ENCODE measurements at regions not wholly inside any gene's neighbourhood (a gene's known extent, or its start where the extent isn't known, plus 50 kb on each side); places are given as distances from the start of the nearest gene placed in this dataset.

DNA sequence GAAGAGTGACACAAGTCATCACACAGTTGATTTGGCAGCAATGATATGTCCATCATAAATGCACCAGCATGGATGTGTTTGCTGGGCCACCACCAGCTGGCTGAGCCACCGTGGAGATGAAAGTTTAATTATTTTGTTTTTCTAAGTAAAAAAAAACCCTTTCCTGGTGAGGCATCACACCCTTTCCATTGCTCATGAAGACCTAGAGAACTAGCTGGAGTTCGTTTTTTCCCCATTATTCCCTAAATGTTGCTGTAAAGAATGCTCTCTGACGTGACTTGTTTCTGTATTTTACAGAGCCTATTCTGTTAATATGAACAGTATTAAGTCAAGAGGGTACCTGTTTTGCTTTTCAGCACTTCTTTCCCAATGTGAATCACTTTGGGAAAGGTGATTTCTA, 257.9 kb downstream of the MSRB3 start:
- no peak overlapping the region for H3K27ac Mint-ChIP-seq
- peaks cover 12% of the 10 kb centered on the region for H3K9me3 Mint-ChIP-seq
- ATAC-seq (no peak), DNase-seq (ENCODE audit: low spot score in 2 of 2) (no peak)
- no peaks in the 10 kb centered on the region for H3K36me3 Mint-ChIP-seq
- H3K4me1 Mint-ChIP-seq, result no peaks in the 10 kb centered on the region
- H3K4me3 Mint-ChIP-seq, result no peak overlapping the region

DNA sequence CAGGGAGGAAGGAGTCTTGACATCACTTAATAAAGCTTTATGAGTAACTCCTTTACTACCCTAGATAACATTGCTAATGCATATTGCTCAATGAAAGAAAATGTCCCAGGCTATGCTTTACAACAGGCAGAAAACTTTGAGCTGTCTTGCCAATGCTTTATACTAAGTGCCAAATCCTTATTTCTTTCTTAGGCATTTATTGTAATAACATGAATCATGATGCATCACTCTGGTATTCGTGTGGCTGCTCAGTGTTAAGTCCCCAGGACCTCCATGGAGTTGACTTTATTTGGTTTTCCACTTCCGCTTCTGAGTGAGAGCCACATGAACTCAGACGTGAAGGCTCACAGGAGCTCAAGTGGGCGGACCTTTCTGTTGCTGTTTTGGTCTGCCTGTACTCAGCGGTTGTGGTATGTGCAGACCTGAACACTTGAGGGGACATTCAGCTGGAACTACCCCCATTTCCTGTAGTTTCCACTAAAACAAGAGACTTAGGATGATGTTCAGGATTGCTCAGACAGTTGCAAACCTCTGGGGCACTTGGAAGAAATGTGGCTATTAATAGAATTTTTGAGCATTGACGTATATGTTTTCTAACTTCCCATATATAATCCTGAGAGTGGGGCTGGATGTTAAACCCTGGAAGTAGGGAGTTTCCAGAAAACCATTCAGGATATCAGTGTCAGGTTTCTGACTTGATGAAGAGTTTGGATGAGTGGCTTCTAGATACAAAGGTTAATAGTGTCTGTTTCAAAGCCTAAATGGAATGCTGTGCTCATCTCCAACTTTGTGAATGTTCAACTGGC, 258.6 kb downstream of the MSRB3 start:
- Mint-ChIP-seq H3K4me1 (no peaks in the 10 kb centered on the region), H3K36me3 (no peaks in the 10 kb centered on the region), H3K9me3 (peaks cover 12% of the 10 kb centered on the region), H3K27ac (no peak overlapping the region), H3K4me3 (no peak overlapping the region)
- ATAC-seq, result no peak
- no peak for DNase-seq (ENCODE audit: low spot score in 2 of 2)

DNA sequence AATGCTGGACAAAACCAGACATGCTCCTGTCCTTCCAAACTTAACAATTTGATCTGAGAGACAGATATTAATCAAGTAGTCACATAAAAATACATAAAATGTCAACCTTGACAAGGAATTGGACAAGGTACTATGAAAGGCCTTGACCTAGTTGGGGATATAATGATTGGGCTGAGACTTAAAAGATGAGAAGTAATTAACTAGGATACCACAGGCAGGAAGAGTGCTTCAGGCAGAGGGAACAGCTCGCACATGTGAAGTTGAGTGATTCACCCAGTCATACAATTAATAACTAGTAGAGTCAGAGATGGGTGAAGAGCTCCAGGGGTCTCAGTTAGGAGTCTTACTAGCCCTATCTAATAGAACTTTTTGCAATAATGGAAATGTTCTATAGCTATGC, 259.5 kb downstream of the MSRB3 start:
- no peak for DNase-seq (ENCODE audit: low spot score in 2 of 2)
- Mint-ChIP-seq H3K4me1 (no peaks in the 10 kb centered on the region), H3K4me3 (no peak overlapping the region), H3K36me3 (no peaks in the 10 kb centered on the region), H3K27ac (no peak overlapping the region), H3K9me3 (peaks cover 12% of the 10 kb centered on the region)
- ATAC-seq, result no peak

DNA sequence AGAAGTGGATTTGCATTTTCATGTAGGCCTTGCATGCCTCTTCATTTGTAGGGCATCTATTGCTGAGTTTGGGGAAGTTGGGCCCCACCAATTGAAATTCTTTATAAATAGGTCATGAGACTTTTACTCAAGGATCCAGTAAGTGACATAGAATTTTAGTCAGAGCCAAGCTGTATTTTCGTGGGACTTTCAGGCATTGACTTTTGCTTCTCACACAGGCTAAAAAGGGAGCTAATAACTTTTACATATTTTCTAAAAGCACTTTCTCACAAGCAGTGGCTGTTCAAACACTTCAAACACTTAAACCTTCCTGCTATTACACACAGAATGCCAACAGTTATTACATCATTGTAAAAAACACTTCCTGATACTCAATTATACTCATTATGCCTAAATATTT, 260.5 kb downstream of the MSRB3 start:
- Mint-ChIP-seq H3K27ac (no peak overlapping the region), H3K9me3 (peaks cover 12% of the 10 kb centered on the region), H3K4me1 (no peaks in the 10 kb centered on the region), H3K36me3 (no peaks in the 10 kb centered on the region), H3K4me3 (no peak overlapping the region)
- no peak for ATAC-seq
- no peak for DNase-seq (ENCODE audit: low spot score in 2 of 2)

DNA sequence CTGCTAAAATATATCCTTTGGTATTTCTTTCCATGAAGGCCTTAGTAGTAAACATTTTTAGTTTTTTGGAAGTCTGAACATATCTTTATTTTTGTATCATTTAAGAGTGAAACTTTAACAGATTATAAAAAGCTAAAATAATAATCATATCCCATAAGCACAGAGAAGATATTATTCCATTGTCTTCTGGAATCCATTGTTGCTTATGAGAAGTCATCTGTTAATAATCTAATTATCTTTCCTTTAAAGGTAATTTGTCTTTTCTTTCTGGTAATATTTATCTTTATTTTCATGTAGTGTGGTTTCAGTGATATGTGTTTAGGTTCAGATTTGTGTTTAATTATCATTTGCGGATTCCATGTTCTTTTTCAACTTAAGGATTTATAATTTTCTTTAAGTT, 261.7 kb downstream of the MSRB3 start:
- peaks cover 12% of the 10 kb centered on the region for H3K9me3 Mint-ChIP-seq
- no peak overlapping the region for H3K27ac Mint-ChIP-seq
- ATAC-seq (no peak), DNase-seq (ENCODE audit: low spot score in 2 of 2) (no peak)
- H3K4me3 Mint-ChIP-seq, result no peak overlapping the region
- no peaks in the 10 kb centered on the region for H3K36me3 Mint-ChIP-seq
- H3K4me1 Mint-ChIP-seq, result no peaks in the 10 kb centered on the region

DNA sequence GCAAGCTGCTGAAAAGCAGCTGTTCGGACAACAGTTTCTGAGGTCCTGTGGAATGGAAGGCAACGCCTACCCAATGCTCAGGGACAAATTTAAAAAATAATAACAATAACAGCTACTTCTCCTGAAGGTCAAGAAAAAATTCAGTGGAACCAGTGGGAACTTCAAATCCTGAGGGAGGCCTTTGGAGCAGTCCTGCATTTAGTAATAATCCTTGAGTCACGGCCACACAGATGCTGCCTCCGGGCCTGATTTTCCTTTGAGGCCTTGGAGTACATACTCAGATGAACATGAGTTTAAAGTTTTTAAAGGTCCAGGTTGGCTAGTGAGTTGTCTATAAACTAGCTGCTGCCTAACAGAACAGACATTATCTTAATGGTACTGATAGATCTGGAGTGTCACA, 268.0 kb downstream of the MSRB3 start:
- H3K4me1 Mint-ChIP-seq, result no peaks in the 10 kb centered on the region
- ATAC-seq (no peak), DNase-seq (ENCODE audit: low spot score in 2 of 2) (no peak)
- H3K4me3 Mint-ChIP-seq, result no peak overlapping the region
- no peak overlapping the region for H3K27ac Mint-ChIP-seq
- no peaks in the 10 kb centered on the region for H3K9me3 Mint-ChIP-seq
- no peaks in the 10 kb centered on the region for H3K36me3 Mint-ChIP-seq

DNA sequence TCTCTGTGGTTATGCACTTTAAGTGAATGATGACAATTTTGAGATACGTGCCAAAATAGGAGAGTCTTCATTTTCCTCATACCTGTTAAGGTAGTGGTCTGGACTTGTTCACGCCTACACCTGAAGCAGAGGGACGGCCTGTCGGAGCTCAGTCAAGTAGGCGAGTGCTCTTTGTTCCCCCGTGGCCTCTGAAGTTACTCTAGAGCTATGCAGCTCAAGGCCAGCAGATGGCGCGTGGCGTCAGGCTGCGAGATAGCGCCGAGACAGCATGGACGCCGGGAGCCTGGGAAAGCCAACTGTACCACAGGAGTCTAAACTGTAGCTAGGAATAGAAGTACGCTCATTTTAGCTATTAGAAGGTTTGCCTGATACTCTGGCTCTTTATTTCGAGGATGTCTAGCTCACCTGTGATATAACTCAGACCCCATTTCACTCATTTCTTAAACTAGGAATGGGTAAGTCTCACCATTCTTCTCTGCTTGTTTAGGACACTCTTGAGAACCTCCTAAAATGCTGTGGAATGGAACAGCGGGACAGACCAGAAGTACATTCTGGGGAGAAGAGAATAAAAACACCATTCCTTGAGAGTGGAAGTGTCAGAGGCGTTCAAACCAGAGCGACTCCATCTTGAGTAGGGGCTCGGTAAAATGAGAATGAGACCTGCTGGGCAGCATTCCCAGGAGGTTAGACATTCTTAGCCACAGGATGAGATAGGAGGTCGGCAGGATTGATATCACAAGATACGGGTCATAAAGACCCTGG, 267.4 kb upstream of the HMGA2 start:
- ATAC-seq, result peak; percentile 84
- no peaks in the 10 kb centered on the region for H3K9me3 Mint-ChIP-seq

DNA sequence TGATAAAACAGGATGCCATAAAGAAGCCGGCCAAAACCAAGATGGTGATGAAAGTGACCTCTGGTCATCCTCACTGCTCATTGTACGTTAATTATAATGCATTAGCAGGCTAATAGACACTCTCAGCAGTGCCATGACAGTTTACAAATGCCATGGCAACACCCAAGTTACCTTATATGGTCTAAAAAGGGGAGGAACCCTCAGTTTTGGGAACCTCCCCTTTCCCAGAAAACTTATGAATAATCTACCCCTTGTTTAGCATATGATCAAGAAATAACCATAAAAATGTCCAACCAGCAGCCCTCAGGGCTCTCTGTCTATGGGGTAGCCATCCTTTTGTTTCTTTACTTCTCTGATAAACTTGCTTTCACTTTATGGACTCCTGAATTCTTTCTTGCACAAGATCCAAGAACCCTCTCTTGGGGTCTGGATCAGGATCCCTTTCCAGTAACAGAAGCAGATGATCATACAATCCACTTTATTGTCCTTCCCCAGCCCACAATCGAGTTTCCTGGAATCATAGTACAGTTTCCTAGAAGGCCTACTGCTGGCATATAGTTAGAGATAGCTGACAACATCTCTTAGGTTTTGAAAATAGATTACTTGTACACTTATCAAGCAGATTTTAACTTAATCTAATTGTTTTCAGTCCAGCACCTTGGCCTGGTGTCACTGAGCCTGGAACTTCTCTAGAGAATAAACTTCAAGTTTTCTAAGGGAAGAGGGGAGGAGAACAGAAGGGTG, 266.7 kb upstream of the HMGA2 start:
- H3K4me1 Mint-ChIP-seq, result no peaks in the 10 kb centered on the region
- DNase-seq (ENCODE audit: low spot score in 2 of 2) (no peak), ATAC-seq (no peak)

More for the DNA sequence above, 267.4 kb upstream of the HMGA2 start:
- Mint-ChIP-seq H3K4me3 (no peak overlapping the region), H3K36me3 (no peaks in the 10 kb centered on the region), H3K27ac (no peak overlapping the region), H3K4me1 (no peaks in the 10 kb centered on the region)
- DNase-seq (ENCODE audit: low spot score in 2 of 2), result peak; percentile 37 to 72

DNA sequence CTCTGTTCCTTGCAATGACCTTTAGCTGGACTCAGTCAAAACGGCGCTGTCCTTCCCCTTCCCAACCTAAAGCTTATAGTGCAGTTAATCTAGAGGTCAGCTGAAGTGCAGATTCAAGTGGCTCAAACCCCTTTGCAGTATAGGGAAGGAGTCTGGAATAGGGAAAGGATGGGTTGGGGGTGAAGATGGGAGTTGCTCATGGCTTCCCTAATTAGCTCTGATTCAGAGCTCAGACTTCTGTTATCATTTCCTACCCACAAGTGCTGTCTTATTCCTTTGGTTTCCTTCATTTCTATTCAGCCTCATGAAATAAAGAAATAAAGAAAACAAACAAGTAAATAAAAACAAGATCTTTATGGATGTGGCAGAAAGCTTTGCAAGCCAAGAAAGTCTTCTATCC, 264.0 kb upstream of the HMGA2 start:
- Mint-ChIP-seq H3K27ac (no peak overlapping the region), H3K4me3 (no peak overlapping the region), H3K36me3 (no peaks in the 10 kb centered on the region), H3K9me3 (no peaks in the 10 kb centered on the region), H3K4me1 (no peaks in the 10 kb centered on the region)
- ATAC-seq (no peak), DNase-seq (ENCODE audit: low spot score in 2 of 2) (no peak)

More for the DNA sequence above, 266.7 kb upstream of the HMGA2 start:
- no peak overlapping the region for H3K27ac Mint-ChIP-seq
- H3K4me3 Mint-ChIP-seq, result no peak overlapping the region
- no peaks in the 10 kb centered on the region for H3K9me3 Mint-ChIP-seq
- H3K36me3 Mint-ChIP-seq, result no peaks in the 10 kb centered on the region

DNA sequence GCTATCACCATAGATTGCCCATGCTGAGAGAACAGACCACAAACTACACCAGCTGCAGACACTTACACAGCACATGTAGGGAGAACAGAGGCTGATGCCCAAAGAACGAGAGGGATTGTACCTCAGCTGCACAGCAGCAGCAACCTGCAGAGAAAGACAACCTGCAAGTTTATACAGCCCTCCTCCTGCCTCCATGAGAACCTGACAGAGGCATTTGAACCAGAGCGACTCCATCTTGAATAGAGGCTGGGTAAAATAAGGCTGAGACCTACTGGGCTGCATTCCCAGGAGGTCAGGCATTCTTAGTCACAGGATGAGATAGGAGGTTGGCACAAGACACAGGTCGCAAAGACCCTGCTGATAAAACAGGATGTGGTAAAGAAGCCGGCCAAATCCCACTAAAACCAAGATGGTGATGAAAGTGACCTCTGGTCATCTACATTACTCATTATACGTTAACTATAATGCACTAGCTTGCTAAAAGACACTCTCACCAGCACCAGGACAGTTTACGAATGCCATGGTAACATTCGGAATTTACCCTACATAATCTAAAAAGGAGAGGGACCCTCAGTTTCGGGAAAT, 262.4 kb upstream of the HMGA2 start:
- Mint-ChIP-seq H3K4me3 (no peak overlapping the region), H3K36me3 (no peaks in the 10 kb centered on the region), H3K27ac (no peak overlapping the region), H3K9me3 (peaks cover 2% of the 10 kb centered on the region), H3K4me1 (no peaks in the 10 kb centered on the region)
- ATAC-seq, result no peak
- DNase-seq (ENCODE audit: low spot score in 2 of 2), result no peak

DNA sequence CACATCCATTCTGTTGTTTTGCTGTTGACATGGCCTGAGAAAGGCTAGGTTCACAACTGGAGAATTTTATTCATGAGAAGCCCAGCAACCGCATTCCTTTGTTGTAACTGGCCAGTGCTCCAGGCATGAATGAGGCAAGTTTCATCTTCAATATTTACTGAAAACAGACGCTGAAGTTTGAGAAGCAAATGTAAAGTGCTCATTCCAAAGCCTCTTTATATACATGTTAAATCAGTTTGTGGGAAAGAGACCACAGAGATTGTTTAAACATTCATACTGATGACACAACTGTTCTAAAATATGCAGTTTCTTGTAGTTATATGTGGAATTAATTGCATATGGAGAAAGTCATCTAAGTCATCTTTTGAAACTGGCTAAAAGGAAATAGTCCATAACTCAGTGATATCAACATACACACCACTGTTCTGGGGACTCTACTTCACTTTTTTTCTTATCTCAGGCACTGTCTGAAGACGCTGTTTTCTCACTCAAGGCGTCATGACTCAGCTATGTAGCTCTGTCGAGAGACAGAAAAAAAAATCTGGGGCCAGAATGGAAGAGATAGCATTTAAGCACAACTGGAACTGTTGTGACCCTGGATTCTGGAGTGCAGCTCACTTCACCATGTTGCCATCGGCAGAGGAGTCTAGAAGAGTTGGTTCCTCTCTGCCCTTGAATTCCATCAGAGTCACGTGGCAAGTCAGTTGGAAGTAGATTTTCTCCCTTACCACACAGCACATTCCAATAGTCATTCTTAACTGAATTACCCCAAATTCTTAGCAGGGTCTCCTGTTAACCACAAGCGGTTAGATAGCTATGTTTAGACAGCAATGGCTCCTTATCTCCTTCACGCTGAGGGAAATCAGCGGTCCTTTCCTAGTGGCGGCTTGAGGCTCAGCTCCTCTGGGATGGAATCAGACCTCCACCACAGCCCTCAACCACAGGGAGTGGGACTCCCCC, 258.4 kb upstream of the HMGA2 start:
- no peaks in the 10 kb centered on the region for H3K36me3 Mint-ChIP-seq
- no peaks in the 10 kb centered on the region for H3K4me1 Mint-ChIP-seq
- DNase-seq (ENCODE audit: low spot score in 2 of 2) (no peak), ATAC-seq (no peak)
- no peak overlapping the region for H3K27ac Mint-ChIP-seq
- H3K9me3 Mint-ChIP-seq, result peaks cover 2% of the 10 kb centered on the region
- no peak overlapping the region for H3K4me3 Mint-ChIP-seq

DNA sequence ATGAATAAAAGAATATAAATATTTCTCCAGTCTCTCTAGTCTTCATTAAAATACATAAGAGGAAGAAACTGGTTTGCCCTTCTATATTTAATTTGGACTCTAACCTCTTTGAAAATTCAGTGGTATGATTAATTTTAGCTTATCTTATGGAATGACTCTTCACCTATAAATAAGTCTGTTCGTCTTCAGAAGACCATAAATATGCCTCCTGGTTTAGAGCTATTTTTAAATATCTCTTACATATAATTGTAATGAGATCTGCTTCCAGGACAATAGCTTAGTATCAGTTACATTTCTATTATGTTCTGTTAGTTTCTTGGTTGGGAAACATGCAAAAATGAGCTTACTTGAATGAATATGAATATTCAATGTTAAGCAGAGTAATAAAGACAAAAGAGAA, 257.5 kb upstream of the HMGA2 start:
- ATAC-seq, result no peak
- no peak overlapping the region for H3K4me3 Mint-ChIP-seq
- H3K9me3 Mint-ChIP-seq, result peaks cover 2% of the 10 kb centered on the region
- H3K36me3 Mint-ChIP-seq, result no peaks in the 10 kb centered on the region
- no peaks in the 10 kb centered on the region for H3K4me1 Mint-ChIP-seq
- H3K27ac Mint-ChIP-seq, result no peak overlapping the region
- DNase-seq (ENCODE audit: low spot score in 2 of 2), result no peak

DNA sequence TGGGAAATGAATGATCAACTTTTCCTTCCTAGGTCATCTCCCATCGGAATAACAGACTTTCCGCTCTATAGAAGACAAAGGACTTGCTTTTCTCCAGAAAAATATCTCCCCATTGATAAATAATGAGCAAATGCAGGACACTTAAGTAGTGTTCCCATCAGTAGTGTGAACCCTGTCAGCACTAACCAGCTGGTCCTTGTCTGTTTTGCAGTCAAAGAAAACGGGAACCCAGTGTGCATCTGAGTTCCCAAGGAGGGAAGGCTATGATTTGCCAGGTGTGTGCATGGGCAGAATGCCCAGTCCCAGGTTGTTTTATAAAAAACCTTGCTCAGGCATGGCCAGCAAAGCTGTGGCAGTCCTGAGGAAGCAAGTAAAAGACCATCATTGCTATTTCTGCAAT, 256.5 kb upstream of the HMGA2 start:
- Mint-ChIP-seq H3K27ac (no peak overlapping the region), H3K4me1 (no peaks in the 10 kb centered on the region), H3K9me3 (peaks cover 2% of the 10 kb centered on the region), H3K4me3 (no peak overlapping the region), H3K36me3 (no peaks in the 10 kb centered on the region)
- DNase-seq (ENCODE audit: low spot score in 2 of 2) (no peak), ATAC-seq (no peak)

DNA sequence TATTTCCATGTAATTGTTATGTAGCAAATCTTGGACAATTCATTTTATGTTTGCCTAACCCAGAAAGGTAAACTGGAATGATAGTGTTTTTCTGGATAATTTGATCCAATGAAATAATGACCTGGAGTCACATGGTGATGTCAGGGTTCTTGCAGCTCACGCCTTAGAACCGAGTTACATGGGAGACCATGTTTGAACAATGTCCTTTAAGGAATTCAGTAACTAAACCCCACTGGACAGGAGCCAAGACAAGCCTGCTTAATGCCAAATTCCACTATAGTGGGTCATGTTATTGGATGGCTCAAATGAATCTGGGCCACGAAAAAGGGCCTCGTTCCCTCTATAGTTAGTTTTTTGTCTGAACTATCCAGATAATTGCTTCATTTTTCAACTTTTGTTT, 255.8 kb upstream of the HMGA2 start:
- H3K36me3 Mint-ChIP-seq, result no peaks in the 10 kb centered on the region
- peaks cover 6% of the 10 kb centered on the region for H3K9me3 Mint-ChIP-seq
- DNase-seq (ENCODE audit: low spot score in 2 of 2) (no peak), ATAC-seq (no peak)
- H3K4me1 Mint-ChIP-seq, result no peaks in the 10 kb centered on the region
- no peak overlapping the region for H3K4me3 Mint-ChIP-seq
- H3K27ac Mint-ChIP-seq, result no peak overlapping the region

All from stimulated activated effector memory CD8-positive, alpha-beta T cell treated with anti-CD3 and anti-CD28 coated beads, Interleukin-12 subunit alpha, Interleukin-12 subunit beta, amount 100 ng/mL, for 72 hours (primary cell).